ENCODE measurements at regions not wholly inside any gene's neighbourhood (a gene's known extent, or its start where the extent isn't known, plus 50 kb on each side); places are given as distances from the start of the nearest gene placed in this dataset.

DNA sequence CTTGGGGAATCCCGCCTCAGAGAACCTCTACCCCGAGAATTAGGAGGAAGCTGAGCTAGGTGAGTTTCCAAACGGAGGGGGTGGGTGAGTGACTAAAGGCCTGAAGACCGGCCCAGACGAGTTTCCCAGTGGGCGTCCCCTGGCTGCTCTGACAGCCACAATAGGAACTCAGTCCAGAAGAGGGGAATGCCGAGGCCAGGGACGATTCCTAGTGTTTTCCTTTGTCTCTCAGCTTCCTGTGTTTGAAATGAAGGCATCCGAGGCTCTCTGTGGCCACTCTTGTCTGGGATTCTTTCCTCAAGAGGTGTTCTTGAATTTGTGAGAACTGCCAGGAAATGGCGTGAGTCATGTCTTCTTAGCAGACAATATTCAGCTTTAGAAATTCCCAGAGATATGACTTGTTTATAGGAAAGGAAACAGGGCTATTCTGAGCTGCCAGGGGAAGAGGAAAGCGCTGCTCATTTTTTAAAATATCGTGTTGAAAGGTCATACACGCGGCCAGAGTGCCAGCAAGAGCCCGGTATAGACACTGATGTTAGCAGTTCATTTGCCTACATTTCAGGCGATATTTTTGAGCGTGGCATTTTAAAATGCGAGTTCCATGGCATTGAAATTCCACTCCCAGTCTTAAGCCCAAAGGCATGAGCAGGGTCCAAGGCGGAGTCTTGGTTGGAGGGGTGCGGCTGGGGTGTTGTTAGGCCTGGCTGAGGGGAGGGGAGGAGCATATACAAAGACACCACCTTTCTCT, 169.1 kb upstream of the KLF7 start:
- Histone ChIP-seq H3K27me3 (replicated peaks in 1 of 7) (no peaks in the 10 kb centered on the region), H3K4me3 (peak overlapping the region in 4 of 8 donors; percentile 3 to 24 (median 19)), H3K9me3 (no peaks in the 10 kb centered on the region), H3K27ac (peak overlapping the region; percentile 60 to 84 (median 78)), H3K4me1 (peaks cover 0 to 58% (median 25%) of the 10 kb centered on the region in 6 donors), H3K36me3 (no peaks in the 10 kb centered on the region)
- 38 to 60% (median 47%) methylated on average over 20 of the region's 20 CpGs for WGBS, 5 donors
- no peak for TF ChIP-seq POLR2A (IDR thresholded peaks at IDR 0.05)
- TF ChIP-seq, protein P1, sequence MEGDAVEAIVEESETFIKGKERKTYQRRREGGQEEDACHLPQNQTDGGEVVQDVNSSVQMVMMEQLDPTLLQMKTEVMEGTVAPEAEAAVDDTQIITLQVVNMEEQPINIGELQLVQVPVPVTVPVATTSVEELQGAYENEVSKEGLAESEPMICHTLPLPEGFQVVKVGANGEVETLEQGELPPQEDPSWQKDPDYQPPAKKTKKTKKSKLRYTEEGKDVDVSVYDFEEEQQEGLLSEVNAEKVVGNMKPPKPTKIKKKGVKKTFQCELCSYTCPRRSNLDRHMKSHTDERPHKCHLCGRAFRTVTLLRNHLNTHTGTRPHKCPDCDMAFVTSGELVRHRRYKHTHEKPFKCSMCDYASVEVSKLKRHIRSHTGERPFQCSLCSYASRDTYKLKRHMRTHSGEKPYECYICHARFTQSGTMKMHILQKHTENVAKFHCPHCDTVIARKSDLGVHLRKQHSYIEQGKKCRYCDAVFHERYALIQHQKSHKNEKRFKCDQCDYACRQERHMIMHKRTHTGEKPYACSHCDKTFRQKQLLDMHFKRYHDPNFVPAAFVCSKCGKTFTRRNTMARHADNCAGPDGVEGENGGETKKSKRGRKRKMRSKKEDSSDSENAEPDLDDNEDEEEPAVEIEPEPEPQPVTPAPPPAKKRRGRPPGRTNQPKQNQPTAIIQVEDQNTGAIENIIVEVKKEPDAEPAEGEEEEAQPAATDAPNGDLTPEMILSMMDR (IDR thresholded peaks at IDR 0.05 in 8 of 11, conservative IDR thresholded peaks at IDR 0.05 in 3 of 11) = no peak
- TF ChIP-seq POLR2AphosphoS5 (IDR thresholded peaks at IDR 0.05) = peak in 2 of 3 donors; percentile 48 to 51
- intact Hi-C loops (cut with DNase I; ENCODE audit: low total_unique reads) = no loop called here
- no peak for DNase-seq

GRCh38 chr2:207337234-207338219, 171.8 kb upstream of the KLF7 start:
- no peaks in the 10 kb centered on the region for H3K27me3 ChIP-seq (replicated peaks in 1 of 7)
- H3K27ac ChIP-seq = peak overlapping the region in 4 of 8 donors; percentile 20 to 50 (median 28)
- intact Hi-C loops (cut with DNase I; ENCODE audit: low total_unique reads) = no loop called here
- WGBS, 5 donors = 72 to 80% (median 77%) methylated on average over 6 of the region's 6 CpGs
- H3K4me3 ChIP-seq = peak overlapping the region in 1 of 8 donors; percentile 45
- DNase-seq = no peak
- TF ChIP-seq, protein P1 (IDR thresholded peaks at IDR 0.05 in 8 of 11, conservative IDR thresholded peaks at IDR 0.05 in 3 of 11) = no peak
- TF ChIP-seq POLR2AphosphoS5 (IDR thresholded peaks at IDR 0.05) = no peak
- TF ChIP-seq POLR2A (IDR thresholded peaks at IDR 0.05) = no peak
- no peaks in the 10 kb centered on the region for H3K9me3 ChIP-seq
- peaks cover 0 to 46% (median 20%) of the 10 kb centered on the region in 6 donors for H3K4me1 ChIP-seq
- no peaks in the 10 kb centered on the region for H3K36me3 ChIP-seq

DNA sequence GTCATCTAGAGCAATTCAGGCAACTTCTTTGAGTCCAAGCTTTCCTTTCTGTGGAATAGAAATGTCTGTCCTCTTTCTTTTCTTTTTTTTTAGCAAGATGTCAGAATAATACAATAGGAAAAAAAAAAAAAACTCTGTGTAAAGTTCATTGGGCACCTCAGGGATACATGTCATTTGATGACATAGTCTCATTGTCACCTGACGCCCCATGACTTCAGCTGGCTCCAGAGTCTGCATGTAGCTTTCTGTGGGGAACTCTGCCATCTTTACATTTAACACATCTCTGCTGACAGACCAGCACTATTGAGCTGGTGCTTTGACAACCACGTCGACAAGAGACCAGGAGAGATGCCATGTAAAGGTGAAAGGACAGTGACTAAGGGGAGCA, 172.5 kb upstream of the KLF7 start:
- H3K27ac ChIP-seq = no peak overlapping the region
- no peak overlapping the region for H3K4me3 ChIP-seq
- DNase-seq = no peak
- H3K27me3 ChIP-seq (replicated peaks in 1 of 7) = no peaks in the 10 kb centered on the region
- WGBS, 5 donors = 86 to 100% (median 90%) methylated on average over 3 of the region's 3 CpGs
- intact Hi-C loops (cut with DNase I; ENCODE audit: low total_unique reads) = no loop called here
- no peaks in the 10 kb centered on the region for H3K36me3 ChIP-seq
- H3K9me3 ChIP-seq = no peaks in the 10 kb centered on the region
- TF ChIP-seq, protein P1 (IDR thresholded peaks at IDR 0.05 in 8 of 11, conservative IDR thresholded peaks at IDR 0.05 in 3 of 11) = no peak
- TF ChIP-seq POLR2A (IDR thresholded peaks at IDR 0.05) (no peak), POLR2AphosphoS5 (IDR thresholded peaks at IDR 0.05) (no peak)
- peaks cover 0 to 41% (median 17%) of the 10 kb centered on the region in 6 donors for H3K4me1 ChIP-seq
